ENCODE measurements at regions not wholly inside any gene's neighbourhood (a gene's known extent, or its start where the extent isn't known, plus 50 kb on each side); places are given as distances from the start of the nearest gene placed in this dataset.

DNA sequence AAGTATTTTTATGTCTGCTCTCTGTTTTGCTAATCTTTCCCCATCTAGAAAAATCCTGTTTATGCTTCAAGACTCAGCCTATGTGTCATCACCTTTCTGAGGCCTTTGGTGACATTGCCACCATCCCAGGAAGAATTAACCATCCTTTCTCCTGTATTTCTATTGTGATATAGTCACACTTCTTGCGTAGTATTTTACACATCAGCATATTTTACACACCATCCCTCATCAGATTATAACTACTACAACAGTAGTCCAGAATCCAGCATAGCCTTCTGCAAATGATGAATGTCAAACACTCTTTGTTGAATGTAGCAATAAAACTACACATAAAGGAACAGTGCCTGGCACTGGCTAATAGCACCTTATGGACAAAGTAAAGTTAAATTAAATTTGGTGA lies 275.3 kb upstream of the C1orf87 start:
- H3K27ac ChIP-seq, result no peak overlapping the region
- H3K27me3 ChIP-seq, result no peaks in the 10 kb centered on the region
- no peak overlapping the region for H3K4me3 ChIP-seq
- TF ChIP-seq POLR2A (IDR thresholded peaks at IDR 0.05) (no peak), CTCF (IDR thresholded peaks at IDR 0.05) (no peak), POLR2AphosphoS5 (IDR thresholded peaks at IDR 0.05) (no peak)
- no peak for DNase-seq (ENCODE audit: low spot score in 2 of 2)
- H3K36me3 ChIP-seq, result no peaks in the 10 kb centered on the region
- H3K9me3 ChIP-seq, result no peaks in the 10 kb centered on the region
- no peaks in the 10 kb centered on the region for H3K4me1 ChIP-seq
- intact Hi-C loops (cut with DNase I; ENCODE audit: low total_unique reads), result no loop called here

GRCh38 chr1:60345621-60346020 lies 272.1 kb upstream of the C1orf87 start:
- TF ChIP-seq POLR2AphosphoS5 (IDR thresholded peaks at IDR 0.05) (no peak), CTCF (IDR thresholded peaks at IDR 0.05) (no peak), POLR2A (IDR thresholded peaks at IDR 0.05) (no peak)
- no peaks in the 10 kb centered on the region for H3K27me3 ChIP-seq
- intact Hi-C loops (cut with DNase I; ENCODE audit: low total_unique reads), result no loop called here
- H3K27ac ChIP-seq, result no peak overlapping the region
- DNase-seq (ENCODE audit: low spot score in 2 of 2), result no peak
- H3K4me1 ChIP-seq, result no peaks in the 10 kb centered on the region
- no peaks in the 10 kb centered on the region for H3K9me3 ChIP-seq
- no peak overlapping the region for H3K4me3 ChIP-seq
- no peaks in the 10 kb centered on the region for H3K36me3 ChIP-seq

GRCh38 chr1:60345049-60345448 lies 271.5 kb upstream of the C1orf87 start:
- H3K9me3 ChIP-seq, result no peaks in the 10 kb centered on the region
- H3K4me1 ChIP-seq, result no peaks in the 10 kb centered on the region
- TF ChIP-seq POLR2AphosphoS5 (IDR thresholded peaks at IDR 0.05) (no peak), CTCF (IDR thresholded peaks at IDR 0.05) (no peak), POLR2A (IDR thresholded peaks at IDR 0.05) (no peak)
- intact Hi-C loops (cut with DNase I; ENCODE audit: low total_unique reads), result no loop called here
- H3K36me3 ChIP-seq, result no peaks in the 10 kb centered on the region
- DNase-seq (ENCODE audit: low spot score in 2 of 2), result no peak
- no peak overlapping the region for H3K27ac ChIP-seq
- H3K4me3 ChIP-seq, result no peak overlapping the region
- no peaks in the 10 kb centered on the region for H3K27me3 ChIP-seq

DNA sequence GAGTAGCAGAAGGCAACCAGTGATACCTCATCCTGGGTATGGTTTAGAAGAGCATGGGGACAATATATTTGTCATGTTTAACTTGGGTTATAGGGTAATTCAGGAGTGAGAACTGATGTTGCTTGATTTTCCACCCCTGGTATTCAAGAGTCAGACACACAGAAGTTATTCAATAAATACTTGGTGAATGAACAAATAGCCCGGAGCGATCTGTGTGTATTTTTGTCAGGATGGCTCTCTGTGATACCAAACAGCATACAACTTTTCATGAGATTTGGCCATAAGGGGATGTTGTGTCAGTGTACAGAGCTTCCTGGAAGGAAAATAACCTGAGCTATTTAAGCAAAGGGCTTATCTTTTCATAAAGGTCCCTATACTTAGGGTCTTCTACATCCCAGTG lies 270.2 kb upstream of the C1orf87 start:
- intact Hi-C loops (cut with DNase I; ENCODE audit: low total_unique reads), result no loop called here
- H3K4me1 ChIP-seq, result no peaks in the 10 kb centered on the region

DNA sequence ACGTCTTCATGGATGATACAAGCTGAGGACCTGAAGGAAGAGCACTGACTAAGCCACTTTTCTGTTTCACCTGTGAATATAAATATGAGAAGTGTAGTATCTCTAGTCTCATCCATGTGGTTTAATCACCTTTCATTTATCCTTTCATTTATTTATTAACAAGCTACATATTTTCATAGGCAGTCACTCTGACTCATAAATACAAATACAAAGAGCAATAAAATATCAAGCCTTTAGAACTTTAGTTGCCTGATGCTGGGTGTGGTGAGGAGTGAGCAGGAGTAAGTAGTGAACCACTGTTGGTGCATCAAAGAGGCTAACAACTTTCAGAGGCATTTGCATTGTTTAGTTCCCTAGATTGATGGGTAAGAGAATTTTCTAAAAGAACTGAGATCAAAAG lies 269.0 kb upstream of the C1orf87 start:
- no peak overlapping the region for H3K4me3 ChIP-seq
- intact Hi-C loops (cut with DNase I; ENCODE audit: low total_unique reads), result no loop called here
- no peaks in the 10 kb centered on the region for H3K27me3 ChIP-seq
- no peak for DNase-seq (ENCODE audit: low spot score in 2 of 2)
- TF ChIP-seq POLR2AphosphoS5 (IDR thresholded peaks at IDR 0.05), result no peak
- no peak for TF ChIP-seq POLR2A (IDR thresholded peaks at IDR 0.05)
- TF ChIP-seq CTCF (IDR thresholded peaks at IDR 0.05), result no peak
- no peaks in the 10 kb centered on the region for H3K4me1 ChIP-seq
- no peak overlapping the region for H3K27ac ChIP-seq
- H3K9me3 ChIP-seq, result no peaks in the 10 kb centered on the region
- no peaks in the 10 kb centered on the region for H3K36me3 ChIP-seq

More for the DNA sequence above, 270.2 kb upstream of the C1orf87 start:
- Histone ChIP-seq H3K27ac (no peak overlapping the region), H3K9me3 (no peaks in the 10 kb centered on the region), H3K27me3 (no peaks in the 10 kb centered on the region), H3K36me3 (no peaks in the 10 kb centered on the region), H3K4me3 (no peak overlapping the region)
- DNase-seq (ENCODE audit: low spot score in 2 of 2), result no peak
- no peak for TF ChIP-seq POLR2A (IDR thresholded peaks at IDR 0.05)
- TF ChIP-seq CTCF (IDR thresholded peaks at IDR 0.05), result no peak
- TF ChIP-seq POLR2AphosphoS5 (IDR thresholded peaks at IDR 0.05), result no peak

Data from breast epithelium (tissue), 4 donors.